Fibroblast of lung (primary cell): ENCODE measurements at regions not wholly inside any gene's neighbourhood (a gene's known extent, or its start where the extent isn't known, plus 50 kb on each side); places are given as distances from the start of the nearest gene placed in this dataset.

ENCODE experiments used
- DNase-seq, 2 donors: peaks; one replicate each; pipeline versions ENCODE4 v3.0.0 to v3.0.0-alpha.2; 2010; ENCODE audit warnings: low read depth in 2 of 2
- H2AFZ ChIP-seq: 2 replicates; pipeline ENCODE4 v1.5.1; 2012; ENCODE audit warnings: low read length, control low read depth, inconsistent platforms
- H3K27ac ChIP-seq: 2 replicates; pipeline ENCODE4 v1.5.1; 2011; ENCODE audit warnings: low read length, control low read depth; ENCODE audit not compliant: insufficient read depth
- H3K27me3 ChIP-seq: 2 replicates; pipeline ENCODE4 v1.5.1; 2011; ENCODE audit warnings: mild to moderate bottlenecking, low read length; ENCODE audit not compliant: control insufficient read depth, insufficient read depth
- H3K36me3 ChIP-seq: 2 replicates; pipeline ENCODE4 v1.5.1; 2011; ENCODE audit warnings: low read length; ENCODE audit not compliant: control insufficient read depth, insufficient read depth
- H3K4me1 ChIP-seq: 2 replicates; pipeline ENCODE4 v1.5.1; 2011; ENCODE audit warnings: low read length; ENCODE audit not compliant: control insufficient read depth, insufficient read depth; ENCODE audit errors: extremely low read depth
- H3K4me2 ChIP-seq: 2 replicates; pipeline ENCODE4 v1.5.1; 2011; ENCODE audit warnings: low read length, control low read depth; ENCODE audit not compliant: insufficient read depth; ENCODE audit errors: extremely low read depth
- H3K4me3 ChIP-seq, 4 experiments: fragments of 200-600 bp in 1 of 4; sonication (generic) in 1 of 4; replicated peaks in 1 of 4; 2 replicates each; pipeline ENCODE4 v1.5.1; 2011 to 2016; ENCODE audit warnings: low read length in 4 of 4, low read depth in 3 of 4, mild to moderate bottlenecking in 3 of 4, control low read depth in 2 of 4, inconsistent platforms in 1 of 4, mixed read lengths in 1 of 4; ENCODE audit not compliant: insufficient read depth in 1 of 4; ENCODE audit errors: control extremely low read depth in 1 of 4
- H3K79me2 ChIP-seq: 2 replicates; pipeline ENCODE4 v1.5.1; 2012; ENCODE audit warnings: mild to moderate bottlenecking, low read length, inconsistent platforms; ENCODE audit not compliant: control insufficient read depth, insufficient read depth
- H3K9ac ChIP-seq: 2 replicates; pipeline ENCODE4 v1.5.1; 2011; ENCODE audit warnings: mild to moderate bottlenecking, low read length, control low read depth; ENCODE audit not compliant: insufficient read depth
- H3K9me3 ChIP-seq: 2 replicates; pipeline ENCODE4 v1.5.1; 2012; ENCODE audit warnings: low read depth, low read length; ENCODE audit not compliant: control insufficient read depth, insufficient read depth
- H4K20me1 ChIP-seq: 2 replicates; pipeline ENCODE4 v1.5.1; 2011; ENCODE audit warnings: low read length; ENCODE audit not compliant: control insufficient read depth, insufficient read depth; ENCODE audit errors: extremely low read depth
- EZH2 ChIP-seq: IDR thresholded peaks from 2 replicates; pipeline ENCODE4 v1.5.1; 2012; ENCODE audit warnings: low read length, control low read depth, mild to moderate bottlenecking; ENCODE audit errors: missing control alignments
- TF ChIP-seq, protein P1 (sequence below), 2 donors: IDR thresholded peaks in 1 of 2; conservative IDR thresholded peaks in 1 of 2; 1 replicate in 1 of 2; 2 replicates in 1 of 2; pipeline ENCODE4 v1.5.1; 2011 to 2012; ENCODE audit warnings: low read length in 2 of 2, control low read depth in 1 of 2, inconsistent platforms in 1 of 2, low read depth in 1 of 2, mild to moderate bottlenecking in 1 of 2

DNA sequence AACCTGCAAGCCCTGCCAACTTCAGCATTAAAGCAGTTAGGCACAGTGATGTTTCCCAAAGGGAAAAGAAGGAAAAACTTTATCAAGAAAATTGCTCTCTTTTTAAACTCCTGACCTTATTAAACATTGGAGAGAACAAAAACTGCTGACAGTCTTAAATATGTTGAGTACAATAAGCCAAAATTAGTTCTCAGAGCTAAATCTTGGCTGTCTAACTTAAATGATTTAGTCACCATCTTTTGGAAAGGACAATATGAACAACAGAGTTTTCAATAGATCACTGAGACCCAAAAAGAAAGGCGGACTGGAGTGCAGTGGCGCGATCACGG is 70.8 kb downstream of the DUSP6 start:
- no peak for TF ChIP-seq EZH2
- TF ChIP-seq, protein P1, sequence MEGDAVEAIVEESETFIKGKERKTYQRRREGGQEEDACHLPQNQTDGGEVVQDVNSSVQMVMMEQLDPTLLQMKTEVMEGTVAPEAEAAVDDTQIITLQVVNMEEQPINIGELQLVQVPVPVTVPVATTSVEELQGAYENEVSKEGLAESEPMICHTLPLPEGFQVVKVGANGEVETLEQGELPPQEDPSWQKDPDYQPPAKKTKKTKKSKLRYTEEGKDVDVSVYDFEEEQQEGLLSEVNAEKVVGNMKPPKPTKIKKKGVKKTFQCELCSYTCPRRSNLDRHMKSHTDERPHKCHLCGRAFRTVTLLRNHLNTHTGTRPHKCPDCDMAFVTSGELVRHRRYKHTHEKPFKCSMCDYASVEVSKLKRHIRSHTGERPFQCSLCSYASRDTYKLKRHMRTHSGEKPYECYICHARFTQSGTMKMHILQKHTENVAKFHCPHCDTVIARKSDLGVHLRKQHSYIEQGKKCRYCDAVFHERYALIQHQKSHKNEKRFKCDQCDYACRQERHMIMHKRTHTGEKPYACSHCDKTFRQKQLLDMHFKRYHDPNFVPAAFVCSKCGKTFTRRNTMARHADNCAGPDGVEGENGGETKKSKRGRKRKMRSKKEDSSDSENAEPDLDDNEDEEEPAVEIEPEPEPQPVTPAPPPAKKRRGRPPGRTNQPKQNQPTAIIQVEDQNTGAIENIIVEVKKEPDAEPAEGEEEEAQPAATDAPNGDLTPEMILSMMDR (conservative IDR thresholded peaks at IDR 0.05 in 1 of 2, IDR thresholded peaks at IDR 0.05 in 1 of 2; ENCODE audit: low read depth in 1 of 2, low read length in 2 of 2): no peak
- H3K4me2 ChIP-seq: no peak overlapping the region
- DNase-seq: no peak
- no peak overlapping the region for H3K4me3 ChIP-seq
- H2AFZ ChIP-seq: no peak overlapping the region
- H3K36me3 ChIP-seq: no peaks in the 10 kb centered on the region
- H3K79me2 ChIP-seq: no peaks in the 10 kb centered on the region
- no peaks in the 10 kb centered on the region for H3K9me3 ChIP-seq
- H3K4me1 ChIP-seq: peaks cover 5% of the 10 kb centered on the region
- no peak overlapping the region for H3K9ac ChIP-seq
- no peaks in the 10 kb centered on the region for H4K20me1 ChIP-seq
- no peaks in the 10 kb centered on the region for H3K27me3 ChIP-seq
- H3K27ac ChIP-seq: no peak overlapping the region

DNA sequence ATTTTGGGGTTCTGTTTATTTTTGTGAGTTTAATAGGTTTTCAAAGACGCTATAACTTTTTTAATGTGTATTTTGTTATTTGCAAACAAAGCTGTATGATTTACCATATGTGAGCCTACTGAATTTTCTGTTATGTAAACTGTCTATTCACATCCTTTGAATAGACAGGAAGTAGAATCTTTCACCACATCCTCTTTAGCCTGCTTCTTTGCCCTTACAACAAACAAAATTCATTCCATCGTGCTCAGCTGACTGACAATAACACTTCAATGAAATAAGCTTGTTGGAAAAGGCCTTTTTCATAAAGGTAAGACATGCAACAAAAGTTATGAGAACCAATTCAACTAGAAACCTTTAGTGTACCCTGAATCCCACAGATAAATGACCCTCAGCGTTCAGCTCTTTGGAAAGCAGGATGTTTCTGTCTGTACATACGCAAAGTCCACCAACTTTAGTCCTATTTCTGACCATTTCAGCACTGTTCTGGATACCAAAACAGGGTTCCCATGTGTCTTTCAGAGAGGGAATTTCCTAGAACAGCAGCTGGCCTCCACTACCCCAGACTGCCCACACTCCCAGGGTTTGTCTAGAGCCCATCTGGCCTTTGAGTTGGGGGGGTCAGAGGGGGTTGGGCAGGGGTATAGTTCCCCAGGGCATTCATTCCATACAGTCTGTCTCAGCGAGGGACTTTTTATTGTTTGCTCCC is 71.3 kb downstream of the DUSP6 start:
- Histone ChIP-seq H4K20me1 (no peaks in the 10 kb centered on the region), H3K27me3 (no peaks in the 10 kb centered on the region), H3K36me3 (no peaks in the 10 kb centered on the region), H3K4me3 (no peak overlapping the region), H3K27ac (no peak overlapping the region), H3K79me2 (no peaks in the 10 kb centered on the region), H3K4me2 (no peak overlapping the region), H3K4me1 (peaks cover 5% of the 10 kb centered on the region), H3K9ac (no peak overlapping the region), H2AFZ (peak overlapping the region; percentile 87), H3K9me3 (no peaks in the 10 kb centered on the region)
- DNase-seq: no peak
- TF ChIP-seq, protein P1 (conservative IDR thresholded peaks at IDR 0.05 in 1 of 2, IDR thresholded peaks at IDR 0.05 in 1 of 2; ENCODE audit: low read depth in 1 of 2, low read length in 2 of 2): no peak
- no peak for TF ChIP-seq EZH2

- H2AFZ ChIP-seq: no peak overlapping the region
- no peak overlapping the region for H3K9ac ChIP-seq
- no peak overlapping the region for H3K4me2 ChIP-seq
- no peaks in the 10 kb centered on the region for H3K27me3 ChIP-seq
- no peaks in the 10 kb centered on the region for H4K20me1 ChIP-seq
- H3K9me3 ChIP-seq: no peaks in the 10 kb centered on the region
- TF ChIP-seq EZH2: no peak
- TF ChIP-seq, protein P1 (conservative IDR thresholded peaks at IDR 0.05 in 1 of 2, IDR thresholded peaks at IDR 0.05 in 1 of 2; ENCODE audit: low read depth in 1 of 2, low read length in 2 of 2): no peak
- H3K36me3 ChIP-seq: no peaks in the 10 kb centered on the region
- H3K4me3 ChIP-seq: no peak overlapping the region
- no peaks in the 10 kb centered on the region for H3K79me2 ChIP-seq
- no peak for DNase-seq
- H3K4me1 ChIP-seq: peaks cover 5% of the 10 kb centered on the region
- no peak overlapping the region for H3K27ac ChIP-seq
Measured at GRCh38 chr12:89279499-89279898, 72.8 kb downstream of the DUSP6 start.
